ENCODE measurements at regions not wholly inside any gene's neighbourhood (a gene's known extent, or its start where the extent isn't known, plus 50 kb on each side); places are given as distances from the start of the nearest gene placed in this dataset.

- DNase-seq (ENCODE audit: low spot score): no peak
These were observed 51.0 kb upstream of the TNC start for GRCh38 chr9:115169003-115169402.

- DNase-seq (ENCODE audit: low spot score): peak; percentile 78
These were observed 52.6 kb upstream of the TNC start for GRCh38 chr9:115170358-115171073.

GRCh38 chr9:115171921-115172388 lies 54.0 kb upstream of the TNC start:
- no peak for DNase-seq (ENCODE audit: low spot score)

- no peak for DNase-seq (ENCODE audit: low spot score)
These were observed 64.3 kb upstream of the TNC start for GRCh38 chr9:115182264-115182663.

GRCh38 chr9:115183436-115183835 lies 65.5 kb upstream of the TNC start:
- no peak for DNase-seq (ENCODE audit: low spot score)

GRCh38 chr9:115189686-115190085 lies 71.7 kb upstream of the TNC start:
- DNase-seq (ENCODE audit: low spot score): no peak

GRCh38 chr9:115191667-115192066 lies 73.7 kb upstream of the TNC start:
- no peak for DNase-seq (ENCODE audit: low spot score)

GRCh38 chr9:115192280-115192679 lies 74.3 kb upstream of the TNC start:
- no peak for DNase-seq (ENCODE audit: low spot score)

- no peak for DNase-seq (ENCODE audit: low spot score)
These were observed 75.0 kb upstream of the TNC start for GRCh38 chr9:115192835-115193525.

GRCh38 chr9:115193777-115194176 lies 75.8 kb upstream of the TNC start:
- DNase-seq (ENCODE audit: low spot score): no peak

- DNase-seq (ENCODE audit: low spot score): no peak
These were observed 76.3 kb upstream of the TNC start for GRCh38 chr9:115194216-115194615.

- no peak for DNase-seq (ENCODE audit: low spot score)
These were observed 78.0 kb upstream of the TNC start for GRCh38 chr9:115195912-115196311.

GRCh38 chr9:115196919-115197318 lies 79.0 kb upstream of the TNC start:
- no peak for DNase-seq (ENCODE audit: low spot score)

GRCh38 chr9:115198001-115198400 lies 80.0 kb upstream of the TNC start:
- no peak for DNase-seq (ENCODE audit: low spot score)

GRCh38 chr9:115200711-115201505 lies 83.0 kb upstream of the TNC start:
- DNase-seq (ENCODE audit: low spot score): no peak

GRCh38 chr9:115202181-115202580 lies 84.2 kb upstream of the TNC start:
- DNase-seq (ENCODE audit: low spot score): no peak

GRCh38 chr9:115202960-115203751 lies 85.2 kb upstream of the TNC start:
- no peak for DNase-seq (ENCODE audit: low spot score)

GRCh38 chr9:115204904-115205453 lies 87.0 kb upstream of the TNC start:
- no peak for DNase-seq (ENCODE audit: low spot score)

- no peak for DNase-seq (ENCODE audit: low spot score)
These were observed 89.3 kb upstream of the TNC start for GRCh38 chr9:115207003-115207836.

GRCh38 chr9:115208501-115208900 lies 90.5 kb upstream of the TNC start:
- no peak for DNase-seq (ENCODE audit: low spot score)
